ENCODE measurements at regions not wholly inside any gene's neighbourhood (a gene's known extent, or its start where the extent isn't known, plus 50 kb on each side); places are given as distances from the start of the nearest gene placed in this dataset.

- H3K4me3 Mint-ChIP-seq, result no peak overlapping the region
- peaks cover 4 to 6% (median 4%) of the 10 kb centered on the region in 3 donors for H3K9me3 Mint-ChIP-seq
- no peak overlapping the region for H3K27ac Mint-ChIP-seq
- H3K27me3 Mint-ChIP-seq, result peaks cover 8% of the 10 kb centered on the region
- H3K36me3 Mint-ChIP-seq, result no peaks in the 10 kb centered on the region
- H3K4me1 Mint-ChIP-seq, result no peaks in the 10 kb centered on the region
Observed at GRCh38 chr3:27888562-27888961, 166.4 kb upstream of the EOMES start.

DNA sequence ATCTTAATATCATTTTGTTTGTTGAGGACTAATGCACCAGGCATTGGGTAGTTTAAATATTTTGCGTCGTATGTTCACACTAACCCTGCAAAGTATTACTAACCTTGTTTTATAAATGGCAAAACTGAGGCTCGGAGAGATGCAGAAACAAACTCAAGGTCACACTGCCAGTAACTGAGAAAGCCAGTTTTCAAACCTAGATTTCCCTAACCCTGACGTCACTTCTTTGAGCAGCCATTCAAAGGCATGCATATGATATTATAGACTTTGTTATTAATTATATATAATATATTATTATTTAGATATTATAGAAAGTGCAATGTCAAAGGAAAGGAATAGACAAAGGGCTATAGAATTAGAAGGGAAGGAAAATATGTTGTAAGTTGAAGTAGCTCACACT, 167.6 kb upstream of the EOMES start:
- Mint-ChIP-seq H3K36me3 (no peaks in the 10 kb centered on the region), H3K27me3 (peaks cover 8% of the 10 kb centered on the region), H3K9me3 (peaks cover 6% of the 10 kb centered on the region in 3 donors), H3K4me3 (no peak overlapping the region), H3K4me1 (no peaks in the 10 kb centered on the region), H3K27ac (no peak overlapping the region)

- Mint-ChIP-seq H3K9me3 (peaks cover 0 to 2% (median 0%) of the 10 kb centered on the region in 3 donors), H3K4me3 (no peak overlapping the region), H3K36me3 (no peaks in the 10 kb centered on the region), H3K27me3 (no peaks in the 10 kb centered on the region), H3K4me1 (no peaks in the 10 kb centered on the region), H3K27ac (no peak overlapping the region)
Observed at GRCh38 chr3:27900316-27900715, 178.2 kb upstream of the EOMES start.

DNA sequence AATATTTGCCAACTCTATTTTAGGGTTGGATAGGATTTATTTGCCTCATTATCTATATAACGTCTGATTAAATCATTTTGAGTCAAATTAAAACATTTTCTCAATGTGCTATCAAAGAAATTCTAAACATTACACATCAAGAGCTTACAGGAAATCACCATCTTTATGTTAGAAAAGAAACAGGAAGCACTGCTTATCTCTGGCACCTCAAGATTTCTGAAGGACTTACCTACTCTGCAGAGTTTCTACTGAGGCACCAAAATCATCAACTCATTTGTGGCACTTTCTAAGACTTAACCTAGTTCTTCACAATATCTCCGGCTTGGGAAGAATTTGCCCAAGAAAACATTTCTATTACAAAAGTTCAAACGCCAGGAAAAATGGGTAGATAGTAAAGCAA, 181.3 kb upstream of the EOMES start:
- H3K27ac Mint-ChIP-seq, result no peak overlapping the region
- no peaks in the 10 kb centered on the region for H3K9me3 Mint-ChIP-seq
- H3K36me3 Mint-ChIP-seq, result no peaks in the 10 kb centered on the region
- no peaks in the 10 kb centered on the region for H3K27me3 Mint-ChIP-seq
- H3K4me3 Mint-ChIP-seq, result no peak overlapping the region
- H3K4me1 Mint-ChIP-seq, result no peaks in the 10 kb centered on the region

- no peak overlapping the region for H3K27ac Mint-ChIP-seq
- H3K36me3 Mint-ChIP-seq, result no peaks in the 10 kb centered on the region
- H3K9me3 Mint-ChIP-seq, result no peaks in the 10 kb centered on the region
- H3K27me3 Mint-ChIP-seq, result no peaks in the 10 kb centered on the region
- no peaks in the 10 kb centered on the region for H3K4me1 Mint-ChIP-seq
- H3K4me3 Mint-ChIP-seq, result no peak overlapping the region
Observed at GRCh38 chr3:27905625-27906024, 183.5 kb upstream of the EOMES start.

- no peaks in the 10 kb centered on the region for H3K36me3 Mint-ChIP-seq
Observed at GRCh38 chr3:27907148-27907547, 185.0 kb upstream of the EOMES start.

DNA sequence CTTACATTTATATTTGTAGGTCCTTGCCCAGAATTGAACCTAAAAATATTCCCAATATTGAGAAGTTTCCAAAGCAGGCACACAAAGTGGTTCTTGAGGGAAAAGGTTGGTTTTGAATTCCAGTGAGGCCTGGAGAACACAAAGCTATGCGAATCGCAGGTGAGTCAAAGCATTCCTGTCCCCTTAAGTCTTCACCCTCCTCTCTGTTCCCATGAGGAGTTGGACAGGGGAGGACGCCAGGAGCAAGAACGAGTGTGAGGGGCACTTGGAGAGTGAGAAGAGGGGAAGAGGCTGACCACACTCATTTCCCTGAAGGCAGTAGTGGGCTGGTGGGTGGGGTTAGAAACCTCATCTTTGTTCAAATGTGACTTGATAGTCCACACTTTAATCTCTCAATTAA, 185.8 kb upstream of the EOMES start:
- no peak overlapping the region for H3K27ac Mint-ChIP-seq
- no peaks in the 10 kb centered on the region for H3K27me3 Mint-ChIP-seq
- no peaks in the 10 kb centered on the region for H3K9me3 Mint-ChIP-seq
- H3K36me3 Mint-ChIP-seq, result no peaks in the 10 kb centered on the region
- no peak overlapping the region for H3K4me3 Mint-ChIP-seq
- H3K4me1 Mint-ChIP-seq, result no peaks in the 10 kb centered on the region

More at GRCh38 chr3:27907148-27907547, 185.0 kb upstream of the EOMES start:
- H3K9me3 Mint-ChIP-seq, result no peaks in the 10 kb centered on the region
- H3K4me1 Mint-ChIP-seq, result no peaks in the 10 kb centered on the region
- no peak overlapping the region for H3K27ac Mint-ChIP-seq
- no peaks in the 10 kb centered on the region for H3K27me3 Mint-ChIP-seq
- no peak overlapping the region for H3K4me3 Mint-ChIP-seq

DNA sequence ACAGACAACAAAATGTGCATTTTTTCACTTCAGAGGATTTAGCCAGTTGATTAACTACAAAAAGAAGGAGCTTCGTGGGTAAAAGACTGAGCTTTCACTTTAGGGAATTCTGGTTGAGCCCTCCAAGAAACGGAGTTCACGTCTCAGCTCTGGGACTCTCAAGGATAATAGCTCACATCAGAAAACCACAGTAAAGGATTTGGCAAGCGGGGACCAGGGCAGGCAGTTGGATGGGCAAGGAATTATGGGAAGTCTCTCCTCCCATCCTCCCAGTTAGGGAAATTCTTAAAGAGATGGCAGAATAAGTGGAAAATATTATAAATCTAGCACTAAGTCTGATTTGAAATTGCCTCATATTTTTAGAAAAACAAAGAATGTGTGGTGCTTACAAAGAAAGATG, 188.3 kb upstream of the EOMES start:
- no peaks in the 10 kb centered on the region for H3K27me3 Mint-ChIP-seq
- H3K4me1 Mint-ChIP-seq, result no peaks in the 10 kb centered on the region
- H3K36me3 Mint-ChIP-seq, result no peaks in the 10 kb centered on the region
- no peak overlapping the region for H3K27ac Mint-ChIP-seq
- H3K9me3 Mint-ChIP-seq, result no peaks in the 10 kb centered on the region
- H3K4me3 Mint-ChIP-seq, result no peak overlapping the region

- no peak overlapping the region for H3K4me3 Mint-ChIP-seq
Observed at GRCh38 chr3:27914199-27914598, 192.1 kb upstream of the EOMES start.

GRCh38 chr3:27923349-27924068, 201.4 kb upstream of the EOMES start:
- H3K27me3 Mint-ChIP-seq, result no peaks in the 10 kb centered on the region
- no peaks in the 10 kb centered on the region for H3K36me3 Mint-ChIP-seq
- peaks cover 0 to 2% (median 0%) of the 10 kb centered on the region in 3 donors for H3K9me3 Mint-ChIP-seq
- H3K4me3 Mint-ChIP-seq, result no peak overlapping the region
- H3K4me1 Mint-ChIP-seq, result no peaks in the 10 kb centered on the region
- H3K27ac Mint-ChIP-seq, result no peak overlapping the region

More at GRCh38 chr3:27914199-27914598, 192.1 kb upstream of the EOMES start:
- no peaks in the 10 kb centered on the region for H3K9me3 Mint-ChIP-seq
- H3K36me3 Mint-ChIP-seq, result no peaks in the 10 kb centered on the region
- no peak overlapping the region for H3K27ac Mint-ChIP-seq
- H3K27me3 Mint-ChIP-seq, result no peaks in the 10 kb centered on the region
- no peaks in the 10 kb centered on the region for H3K4me1 Mint-ChIP-seq

DNA sequence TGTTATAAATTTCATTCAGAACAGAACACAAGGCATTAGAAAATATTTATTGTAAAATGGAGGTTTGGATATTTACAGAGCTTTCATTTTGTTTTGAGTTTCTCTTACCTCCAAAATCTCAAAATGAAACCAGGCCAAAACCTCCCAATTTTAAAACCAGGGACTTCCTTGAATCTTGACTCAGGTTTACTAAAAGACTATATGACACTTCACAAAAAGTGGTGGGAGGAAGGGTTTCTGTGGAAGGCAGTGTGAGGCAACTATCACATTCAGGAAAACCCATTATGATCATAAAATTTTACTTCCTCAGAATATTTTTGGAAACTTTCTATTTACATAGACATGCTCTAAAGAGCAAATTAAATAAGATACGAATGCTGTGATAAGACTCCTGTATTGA, 205.8 kb upstream of the EOMES start:
- no peaks in the 10 kb centered on the region for H3K27me3 Mint-ChIP-seq
- H3K36me3 Mint-ChIP-seq, result no peaks in the 10 kb centered on the region
- no peaks in the 10 kb centered on the region for H3K9me3 Mint-ChIP-seq
- H3K4me3 Mint-ChIP-seq, result no peak overlapping the region
- H3K27ac Mint-ChIP-seq, result no peak overlapping the region
- no peaks in the 10 kb centered on the region for H3K4me1 Mint-ChIP-seq

DNA sequence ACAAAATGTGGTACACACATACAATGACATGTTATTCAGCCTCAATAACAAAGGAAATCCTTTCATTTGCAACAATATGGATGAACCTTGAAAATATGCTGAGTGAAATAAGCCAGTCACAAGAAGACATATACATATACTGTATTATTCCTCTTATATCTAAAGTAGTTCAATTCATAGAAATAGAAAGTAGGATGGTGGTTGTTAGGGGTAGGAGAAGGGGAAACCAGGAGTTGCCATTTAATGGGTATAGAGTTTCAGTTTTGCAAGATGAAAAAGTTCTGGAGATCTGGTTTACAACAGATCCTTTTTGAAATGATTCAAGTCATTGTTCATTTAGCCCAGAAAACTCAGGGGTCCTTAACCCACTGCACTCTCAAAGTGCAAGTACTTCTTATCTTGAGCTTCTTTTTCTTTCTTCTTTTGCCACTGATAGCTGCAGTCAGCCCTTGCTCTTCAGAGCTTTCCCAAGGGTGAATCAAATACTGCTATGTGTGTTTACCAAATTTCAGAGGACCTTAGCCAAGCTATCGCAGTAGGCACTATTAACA, 208.0 kb upstream of the EOMES start:
- Mint-ChIP-seq H3K27me3 (no peaks in the 10 kb centered on the region), H3K9me3 (no peaks in the 10 kb centered on the region), H3K36me3 (no peaks in the 10 kb centered on the region), H3K4me3 (no peak overlapping the region), H3K4me1 (no peaks in the 10 kb centered on the region), H3K27ac (no peak overlapping the region)

- H3K27ac Mint-ChIP-seq, result no peak overlapping the region
- H3K27me3 Mint-ChIP-seq, result no peaks in the 10 kb centered on the region
- no peaks in the 10 kb centered on the region for H3K4me1 Mint-ChIP-seq
- no peaks in the 10 kb centered on the region for H3K36me3 Mint-ChIP-seq
- no peaks in the 10 kb centered on the region for H3K9me3 Mint-ChIP-seq
- no peak overlapping the region for H3K4me3 Mint-ChIP-seq
Observed at GRCh38 chr3:27935492-27935891, 213.4 kb upstream of the EOMES start.

GRCh38 chr3:27939521-27939920, 217.4 kb upstream of the EOMES start:
- Mint-ChIP-seq H3K4me1 (no peaks in the 10 kb centered on the region), H3K9me3 (no peaks in the 10 kb centered on the region), H3K36me3 (no peaks in the 10 kb centered on the region), H3K4me3 (no peak overlapping the region), H3K27ac (no peak overlapping the region), H3K27me3 (no peaks in the 10 kb centered on the region)

DNA sequence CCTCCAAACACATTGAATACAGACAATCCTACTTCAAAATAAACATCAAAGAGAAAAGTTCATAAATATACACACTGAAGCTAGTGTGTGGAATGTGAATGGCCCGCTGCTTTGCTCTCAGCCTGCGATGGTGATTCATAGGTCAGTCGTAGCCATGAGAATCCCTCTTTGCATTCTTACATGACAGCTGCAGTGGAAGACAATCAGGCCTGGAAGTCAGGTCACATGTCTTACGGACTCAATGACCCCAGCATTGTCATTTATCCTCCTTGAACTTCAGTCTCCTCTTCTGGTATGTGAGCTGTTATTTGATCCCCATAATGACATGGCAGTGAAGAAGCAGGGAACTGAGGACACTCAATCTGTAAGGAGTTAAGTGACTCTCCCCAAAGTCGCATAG, 217.8 kb upstream of the EOMES start:
- Mint-ChIP-seq H3K9me3 (no peaks in the 10 kb centered on the region), H3K27ac (no peak overlapping the region), H3K36me3 (no peaks in the 10 kb centered on the region), H3K27me3 (no peaks in the 10 kb centered on the region), H3K4me1 (no peaks in the 10 kb centered on the region), H3K4me3 (no peak overlapping the region)

- Mint-ChIP-seq H3K36me3 (no peaks in the 10 kb centered on the region), H3K4me1 (no peaks in the 10 kb centered on the region), H3K27me3 (no peaks in the 10 kb centered on the region), H3K9me3 (no peaks in the 10 kb centered on the region), H3K27ac (no peak overlapping the region), H3K4me3 (no peak overlapping the region)
Observed at GRCh38 chr3:27943106-27943505, 221.0 kb upstream of the EOMES start.

Measured in IgD-negative memory B cell (primary cell).